ENCODE measurements at regions not wholly inside any gene's neighbourhood (a gene's known extent, or its start where the extent isn't known, plus 50 kb on each side); places are given as distances from the start of the nearest gene placed in this dataset.

- intact Hi-C loops (cut with micrococcal nuclease), result no loop called here
- 54% methylated on average over 3 of the region's 4 CpGs for WGBS (ENCODE audit: insufficient coverage)
- DNase-seq (peak in 1 of 2 donors; percentile 65), ATAC-seq (no peak)
- H3K9me3 Mint-ChIP-seq, result no peaks in the 10 kb centered on the region
- no peak overlapping the region for H3K27ac Mint-ChIP-seq
- TF ChIP-seq, protein P1, sequence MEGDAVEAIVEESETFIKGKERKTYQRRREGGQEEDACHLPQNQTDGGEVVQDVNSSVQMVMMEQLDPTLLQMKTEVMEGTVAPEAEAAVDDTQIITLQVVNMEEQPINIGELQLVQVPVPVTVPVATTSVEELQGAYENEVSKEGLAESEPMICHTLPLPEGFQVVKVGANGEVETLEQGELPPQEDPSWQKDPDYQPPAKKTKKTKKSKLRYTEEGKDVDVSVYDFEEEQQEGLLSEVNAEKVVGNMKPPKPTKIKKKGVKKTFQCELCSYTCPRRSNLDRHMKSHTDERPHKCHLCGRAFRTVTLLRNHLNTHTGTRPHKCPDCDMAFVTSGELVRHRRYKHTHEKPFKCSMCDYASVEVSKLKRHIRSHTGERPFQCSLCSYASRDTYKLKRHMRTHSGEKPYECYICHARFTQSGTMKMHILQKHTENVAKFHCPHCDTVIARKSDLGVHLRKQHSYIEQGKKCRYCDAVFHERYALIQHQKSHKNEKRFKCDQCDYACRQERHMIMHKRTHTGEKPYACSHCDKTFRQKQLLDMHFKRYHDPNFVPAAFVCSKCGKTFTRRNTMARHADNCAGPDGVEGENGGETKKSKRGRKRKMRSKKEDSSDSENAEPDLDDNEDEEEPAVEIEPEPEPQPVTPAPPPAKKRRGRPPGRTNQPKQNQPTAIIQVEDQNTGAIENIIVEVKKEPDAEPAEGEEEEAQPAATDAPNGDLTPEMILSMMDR (IDR thresholded peaks at IDR 0.05), result no peak
- no peaks in the 10 kb centered on the region for H3K4me1 Mint-ChIP-seq
- peaks cover 0 to 20% of the 10 kb centered on the region in 2 donors for H3K27me3 Mint-ChIP-seq (ENCODE audit: low read depth in 2 of 2)
- no peaks in the 10 kb centered on the region for H3K4me1 ChIP-seq (ENCODE audit: control insufficient read depth, insufficient read depth, low read length)
- peaks cover 11% of the 10 kb centered on the region for H3K36me3 Mint-ChIP-seq
- H3K9me3 ChIP-seq (ENCODE audit: control insufficient read depth, insufficient read depth, low read length), result no peaks in the 10 kb centered on the region
- H3K36me3 ChIP-seq (ENCODE audit: control insufficient read depth, insufficient read depth, low read length), result no peaks in the 10 kb centered on the region
- H3K27me3 ChIP-seq (ENCODE audit: control insufficient read depth, insufficient read depth, low read length), result no peaks in the 10 kb centered on the region
- no peak overlapping the region for H3K4me3 ChIP-seq (ENCODE audit: low read length)
- H3K27ac ChIP-seq (ENCODE audit: low read length), result no peak overlapping the region
- no peak overlapping the region for H3K4me3 Mint-ChIP-seq
These were observed 589.5 kb downstream of the BCOR start for GRCh38 chrX:39508300-39508692.

DNA sequence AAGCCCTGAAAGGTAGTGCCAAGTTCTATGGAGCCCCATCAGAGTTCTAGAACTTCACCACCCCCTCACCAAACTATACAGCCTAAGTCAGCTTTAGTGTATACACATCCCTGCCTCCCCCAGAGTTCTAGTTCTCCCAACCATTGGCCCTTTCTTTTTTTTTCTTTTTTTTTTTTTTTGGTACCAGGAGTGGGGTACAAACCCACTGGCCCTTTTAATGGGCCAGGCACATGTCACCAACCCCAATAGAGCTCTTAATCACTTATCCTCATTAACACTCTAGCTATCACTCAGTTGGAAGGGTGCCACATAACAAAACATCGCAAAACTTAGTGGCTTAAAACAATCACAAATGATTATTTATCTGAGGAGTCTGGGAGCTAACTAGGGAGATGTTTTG is 588.6 kb downstream of the BCOR start:
- Histone ChIP-seq H3K9me3 (ENCODE audit: control insufficient read depth, insufficient read depth, low read length) (no peaks in the 10 kb centered on the region), H3K4me3 (ENCODE audit: low read length) (no peak overlapping the region), H3K36me3 (ENCODE audit: control insufficient read depth, insufficient read depth, low read length) (no peaks in the 10 kb centered on the region), H3K4me1 (ENCODE audit: control insufficient read depth, insufficient read depth, low read length) (no peaks in the 10 kb centered on the region), H3K27ac (ENCODE audit: low read length) (no peak overlapping the region), H3K27me3 (ENCODE audit: control insufficient read depth, insufficient read depth, low read length) (no peaks in the 10 kb centered on the region)
- Mint-ChIP-seq H3K9me3 (no peaks in the 10 kb centered on the region), H3K4me3 (no peak overlapping the region), H3K27ac (no peak overlapping the region), H3K36me3 (peaks cover 11% of the 10 kb centered on the region), H3K4me1 (no peaks in the 10 kb centered on the region), H3K27me3 (ENCODE audit: low read depth in 2 of 2) (peaks cover 0 to 14% of the 10 kb centered on the region in 2 donors)
- intact Hi-C loops (cut with micrococcal nuclease), result no loop called here
- no CpG with 5 or more reads among the region's 1 CpG for WGBS (ENCODE audit: insufficient coverage)
- no peak for ATAC-seq
- TF ChIP-seq, protein P1 (IDR thresholded peaks at IDR 0.05), result no peak
- DNase-seq, result no peak

- Histone ChIP-seq H3K4me1 (ENCODE audit: control insufficient read depth, insufficient read depth, low read length) (no peaks in the 10 kb centered on the region), H3K36me3 (ENCODE audit: control insufficient read depth, insufficient read depth, low read length) (no peaks in the 10 kb centered on the region), H3K4me3 (ENCODE audit: low read length) (no peak overlapping the region), H3K27ac (ENCODE audit: low read length) (no peak overlapping the region), H3K27me3 (ENCODE audit: control insufficient read depth, insufficient read depth, low read length) (no peaks in the 10 kb centered on the region), H3K9me3 (ENCODE audit: control insufficient read depth, insufficient read depth, low read length) (no peaks in the 10 kb centered on the region)
- 76% methylated on average over 5 of the region's 5 CpGs for WGBS (ENCODE audit: insufficient coverage)
- TF ChIP-seq, protein P1 (IDR thresholded peaks at IDR 0.05), result no peak
- peaks cover 0 to 6% of the 10 kb centered on the region in 2 donors for H3K27me3 Mint-ChIP-seq (ENCODE audit: low read depth in 2 of 2)
- H3K9me3 Mint-ChIP-seq, result no peaks in the 10 kb centered on the region
- no peak overlapping the region for H3K27ac Mint-ChIP-seq
- intact Hi-C loops (cut with micrococcal nuclease), result no loop called here
- H3K4me1 Mint-ChIP-seq, result no peaks in the 10 kb centered on the region
- ATAC-seq, result no peak
- H3K36me3 Mint-ChIP-seq, result peaks cover 11% of the 10 kb centered on the region
- H3K4me3 Mint-ChIP-seq, result no peak overlapping the region
- DNase-seq, result no peak
These were observed 583.9 kb downstream of the BCOR start for GRCh38 chrX:39513836-39514235.

DNA sequence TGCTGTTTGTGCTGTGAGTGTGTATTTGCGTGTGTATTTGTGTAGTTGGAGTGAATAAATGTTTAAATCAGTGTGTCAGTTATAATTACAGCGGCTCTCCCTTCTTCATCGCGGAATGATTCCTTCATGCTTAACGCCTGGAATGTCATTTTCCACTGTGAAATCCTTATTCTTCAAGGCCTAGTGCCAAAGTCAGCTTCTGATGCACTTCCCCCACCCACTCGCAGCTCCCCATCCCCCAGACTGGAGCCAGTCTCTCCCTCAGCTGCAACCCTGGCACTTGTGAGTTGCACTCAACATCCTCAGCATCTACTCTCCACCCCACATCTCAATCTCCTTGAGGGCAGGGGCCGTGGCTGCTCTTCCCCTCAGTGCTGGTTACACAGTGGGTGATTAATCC is 583.0 kb downstream of the BCOR start:
- no peaks in the 10 kb centered on the region for H3K4me1 Mint-ChIP-seq
- ATAC-seq (no peak), DNase-seq (no peak)
- H3K9me3 Mint-ChIP-seq, result no peaks in the 10 kb centered on the region
- Histone ChIP-seq H3K27me3 (ENCODE audit: control insufficient read depth, insufficient read depth, low read length) (no peaks in the 10 kb centered on the region), H3K4me1 (ENCODE audit: control insufficient read depth, insufficient read depth, low read length) (no peaks in the 10 kb centered on the region), H3K4me3 (ENCODE audit: low read length) (no peak overlapping the region), H3K36me3 (ENCODE audit: control insufficient read depth, insufficient read depth, low read length) (no peaks in the 10 kb centered on the region), H3K27ac (ENCODE audit: low read length) (no peak overlapping the region), H3K9me3 (ENCODE audit: control insufficient read depth, insufficient read depth, low read length) (no peaks in the 10 kb centered on the region)
- intact Hi-C loops (cut with micrococcal nuclease), result no loop called here
- no peak overlapping the region for H3K27ac Mint-ChIP-seq
- H3K4me3 Mint-ChIP-seq, result no peak overlapping the region
- H3K36me3 Mint-ChIP-seq, result peaks cover 7% of the 10 kb centered on the region
- TF ChIP-seq, protein P1 (IDR thresholded peaks at IDR 0.05), result no peak
- H3K27me3 Mint-ChIP-seq (ENCODE audit: low read depth in 2 of 2), result peaks cover 0 to 7% of the 10 kb centered on the region in 2 donors
- 94% methylated on average over 6 of the region's 7 CpGs for WGBS (ENCODE audit: insufficient coverage)

Data from natural killer cell (primary cell).